K562 (cell line): ENCODE measurements at regions not wholly inside any gene's neighbourhood (a gene's known extent, or its start where the extent isn't known, plus 50 kb on each side); places are given as distances from the start of the nearest gene placed in this dataset.

Source experiments
- BRF1 ChIP-seq: IDR thresholded peaks from 3 replicates; pipeline ENCODE4 v1.6.1; 2011; ENCODE audit warnings: borderline replicate concordance, mild to moderate bottlenecking; ENCODE audit not compliant: insufficient read length; ENCODE audit errors: extremely low read depth
- C11orf30 ChIP-seq: fragments of 450-650 bp; IDR thresholded peaks from 2 replicates; pipeline ENCODE4 v1.6.1; 2016; ENCODE audit warnings: low read depth, mild to moderate bottlenecking
- CCAR2 ChIP-seq: fragments of 200-400 bp; formaldehyde crosslinking; IDR thresholded peaks from 2 replicates; pipeline ENCODE4 v1.6.1; 2017; ENCODE audit warnings: mild to moderate bottlenecking, low read depth, low read length
- EHMT2 ChIP-seq: fragments of 450-650 bp; IDR thresholded peaks from 2 replicates; pipeline ENCODE4 v1.6.1; 2018; ENCODE audit warnings: antibody characterized with exemption
- GMEB1 ChIP-seq: fragments of 250-450 bp; sonication (Bioruptor Pico); IDR thresholded peaks from 2 replicates; pipeline ENCODE4 v1.4.0; 2020; ENCODE audit warnings: mild to moderate bottlenecking
- HDAC8 ChIP-seq: fragments of 450-650 bp; IDR thresholded peaks from 2 replicates; pipeline ENCODE4 v1.6.1; 2016; ENCODE audit warnings: mild to moderate bottlenecking, missing genetic modification characterization, moderate library complexity, missing compliant biosample characterization
- HEY1 ChIP-seq: fragments of 250-450 bp; sonication (Bioruptor Pico); IDR thresholded peaks from 2 replicates; pipeline ENCODE4 v1.5.0; 2020; ENCODE audit warnings: mild to moderate bottlenecking, moderate library complexity, borderline replicate concordance
- HNRNPH1 ChIP-seq: fragments of 200-400 bp; formaldehyde crosslinking; optimal IDR thresholded peaks from 2 replicates; pipeline ENCODE3; 2017; ENCODE audit warnings: low read depth, mild to moderate bottlenecking, low read length, moderate library complexity
- HNRNPUL1 ChIP-seq: fragments of 200-400 bp; formaldehyde crosslinking; IDR thresholded peaks from 2 replicates; pipeline ENCODE4 v1.6.1; 2017; ENCODE audit warnings: low read length
- HOMEZ ChIP-seq: fragments of 250-450 bp; sonication (Bioruptor Pico); IDR thresholded peaks from 2 replicates; pipeline ENCODE4 v1.4.0; 2020; ENCODE audit warnings: mild to moderate bottlenecking, moderate library complexity
- MYBL2 ChIP-seq, 2 experiments: fragments of 450-650 bp in 1 of 2; sonication (generic) in 1 of 2; formaldehyde crosslinking in 1 of 2; IDR thresholded peaks; 2 replicates each; pipeline versions ENCODE4 v1.6.1 to v1.8.1; 2017 to 2022; ENCODE audit warnings: borderline replicate concordance in 1 of 2, inconsistent platforms in 1 of 2, low read depth in 1 of 2, mild to moderate bottlenecking in 1 of 2, missing genetic modification reagents in 1 of 2, moderate library complexity in 1 of 2
- NR3C1 ChIP-seq: sonication (generic); formaldehyde crosslinking; IDR thresholded peaks from 2 replicates; pipeline ENCODE4 v1.8.1; 2022; ENCODE audit warnings: missing genetic modification reagents
- PPARD ChIP-seq: fragments of 250-450 bp; sonication (Bioruptor Pico); IDR thresholded peaks from 2 replicates; pipeline ENCODE4 v1.8.0; 2022; ENCODE audit warnings: inconsistent platforms, mild to moderate bottlenecking, moderate library complexity
- RBM34 ChIP-seq: fragments of 200-400 bp; formaldehyde crosslinking; IDR thresholded peaks from 2 replicates; pipeline ENCODE4 v1.6.1; 2018; ENCODE audit warnings: low read length, borderline replicate concordance; ENCODE audit not compliant: insufficient read depth
- SMAD4 ChIP-seq: fragments of 250-450 bp; sonication (Bioruptor Pico); conservative IDR thresholded peaks from 2 replicates; pipeline ENCODE4 v1.8.0; 2021; ENCODE audit warnings: inconsistent platforms, mild to moderate bottlenecking, moderate library complexity
- XRCC5 ChIP-seq: fragments of 200-400 bp; formaldehyde crosslinking; IDR thresholded peaks from 2 replicates; pipeline ENCODE4 v1.6.1; 2017; ENCODE audit warnings: low read depth, mild to moderate bottlenecking, low read length
- ZBTB1 ChIP-seq: sonication (generic); formaldehyde crosslinking; IDR thresholded peaks from 2 replicates; pipeline ENCODE4 v1.8.1; 2023; ENCODE audit warnings: missing genetic modification reagents, low read depth, mild to moderate bottlenecking, borderline replicate concordance
- TF ChIP-seq, protein P1 (sequence below): fragments of 450-650 bp; IDR thresholded peaks from 2 replicates; pipeline ENCODE4 v1.7.1; 2018; ENCODE audit warnings: mild to moderate bottlenecking, low read depth; ENCODE audit not compliant: partially characterized antibody
- TF ChIP-seq, protein P2 (sequence below): IDR thresholded peaks from 2 replicates; pipeline ENCODE4 v1.6.1; 2011; ENCODE audit not compliant: insufficient read length; ENCODE audit errors: extremely low read depth
- TF ChIP-seq, protein P3 (sequence below): fragments of 450-650 bp; formaldehyde crosslinking; IDR thresholded peaks from 2 replicates; pipeline ENCODE4 v1.4.0; 2022; ENCODE audit warnings: missing genetic modification characterization

- TF ChIP-seq HOMEZ (CRISPR knock-in tag): no peak
- no peak for TF ChIP-seq NR3C1 (CRISPR knock-in tag)
- TF ChIP-seq, protein P1, sequence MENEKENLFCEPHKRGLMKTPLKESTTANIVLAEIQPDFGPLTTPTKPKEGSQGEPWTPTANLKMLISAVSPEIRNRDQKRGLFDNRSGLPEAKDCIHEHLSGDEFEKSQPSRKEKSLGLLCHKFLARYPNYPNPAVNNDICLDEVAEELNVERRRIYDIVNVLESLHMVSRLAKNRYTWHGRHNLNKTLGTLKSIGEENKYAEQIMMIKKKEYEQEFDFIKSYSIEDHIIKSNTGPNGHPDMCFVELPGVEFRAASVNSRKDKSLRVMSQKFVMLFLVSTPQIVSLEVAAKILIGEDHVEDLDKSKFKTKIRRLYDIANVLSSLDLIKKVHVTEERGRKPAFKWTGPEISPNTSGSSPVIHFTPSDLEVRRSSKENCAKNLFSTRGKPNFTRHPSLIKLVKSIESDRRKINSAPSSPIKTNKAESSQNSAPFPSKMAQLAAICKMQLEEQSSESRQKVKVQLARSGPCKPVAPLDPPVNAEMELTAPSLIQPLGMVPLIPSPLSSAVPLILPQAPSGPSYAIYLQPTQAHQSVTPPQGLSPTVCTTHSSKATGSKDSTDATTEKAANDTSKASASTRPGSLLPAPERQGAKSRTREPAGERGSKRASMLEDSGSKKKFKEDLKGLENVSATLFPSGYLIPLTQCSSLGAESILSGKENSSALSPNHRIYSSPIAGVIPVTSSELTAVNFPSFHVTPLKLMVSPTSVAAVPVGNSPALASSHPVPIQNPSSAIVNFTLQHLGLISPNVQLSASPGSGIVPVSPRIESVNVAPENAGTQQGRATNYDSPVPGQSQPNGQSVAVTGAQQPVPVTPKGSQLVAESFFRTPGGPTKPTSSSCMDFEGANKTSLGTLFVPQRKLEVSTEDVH: no peak
- no peak for TF ChIP-seq BRF1
- TF ChIP-seq HNRNPH1: no peak
- no peak for TF ChIP-seq EHMT2
- TF ChIP-seq, protein P2, sequence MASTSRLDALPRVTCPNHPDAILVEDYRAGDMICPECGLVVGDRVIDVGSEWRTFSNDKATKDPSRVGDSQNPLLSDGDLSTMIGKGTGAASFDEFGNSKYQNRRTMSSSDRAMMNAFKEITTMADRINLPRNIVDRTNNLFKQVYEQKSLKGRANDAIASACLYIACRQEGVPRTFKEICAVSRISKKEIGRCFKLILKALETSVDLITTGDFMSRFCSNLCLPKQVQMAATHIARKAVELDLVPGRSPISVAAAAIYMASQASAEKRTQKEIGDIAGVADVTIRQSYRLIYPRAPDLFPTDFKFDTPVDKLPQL: no peak
- TF ChIP-seq GMEB1 (CRISPR knock-in tag): no peak
- no peak for TF ChIP-seq CCAR2
- TF ChIP-seq XRCC5: no peak
- no peak for TF ChIP-seq RBM34
- no peak for TF ChIP-seq C11orf30
- peak; percentile 52 for TF ChIP-seq SMAD4 (CRISPR knock-in tag)
- no peak for TF ChIP-seq ZBTB1 (CRISPR knock-in tag)
- TF ChIP-seq, protein P3, sequence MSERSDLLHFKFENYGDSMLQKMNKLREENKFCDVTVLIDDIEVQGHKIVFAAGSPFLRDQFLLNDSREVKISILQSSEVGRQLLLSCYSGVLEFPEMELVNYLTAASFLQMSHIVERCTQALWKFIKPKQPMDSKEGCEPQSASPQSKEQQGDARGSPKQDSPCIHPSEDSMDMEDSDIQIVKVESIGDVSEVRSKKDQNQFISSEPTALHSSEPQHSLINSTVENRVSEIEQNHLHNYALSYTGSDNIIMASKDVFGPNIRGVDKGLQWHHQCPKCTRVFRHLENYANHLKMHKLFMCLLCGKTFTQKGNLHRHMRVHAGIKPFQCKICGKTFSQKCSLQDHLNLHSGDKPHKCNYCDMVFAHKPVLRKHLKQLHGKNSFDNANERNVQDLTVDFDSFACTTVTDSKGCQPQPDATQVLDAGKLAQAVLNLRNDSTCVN: no peak
- TF ChIP-seq HEY1 (CRISPR knock-in tag): no peak
- no peak for TF ChIP-seq HNRNPUL1
- no peak for TF ChIP-seq MYBL2 (IDR thresholded peaks at IDR 0.05; ENCODE audit: low read depth)
- TF ChIP-seq MYBL2 (CRISPR knock-in tag; IDR thresholded peaks at IDR 0.05; ENCODE audit: borderline replicate concordance): no peak
- 0 out of 2 replicates have a peak, but pooled peaks have one; percentile 38 for TF ChIP-seq HDAC8 (tag)
- no peak for TF ChIP-seq PPARD (CRISPR knock-in tag)
Observed at GRCh38 chr9:88721495-88722279, 186.7 kb downstream of the NXNL2 start (continued).
